ENCODE measurements at regions not wholly inside any gene's neighbourhood (a gene's known extent, or its start where the extent isn't known, plus 50 kb on each side); places are given as distances from the start of the nearest gene placed in this dataset.

DNA sequence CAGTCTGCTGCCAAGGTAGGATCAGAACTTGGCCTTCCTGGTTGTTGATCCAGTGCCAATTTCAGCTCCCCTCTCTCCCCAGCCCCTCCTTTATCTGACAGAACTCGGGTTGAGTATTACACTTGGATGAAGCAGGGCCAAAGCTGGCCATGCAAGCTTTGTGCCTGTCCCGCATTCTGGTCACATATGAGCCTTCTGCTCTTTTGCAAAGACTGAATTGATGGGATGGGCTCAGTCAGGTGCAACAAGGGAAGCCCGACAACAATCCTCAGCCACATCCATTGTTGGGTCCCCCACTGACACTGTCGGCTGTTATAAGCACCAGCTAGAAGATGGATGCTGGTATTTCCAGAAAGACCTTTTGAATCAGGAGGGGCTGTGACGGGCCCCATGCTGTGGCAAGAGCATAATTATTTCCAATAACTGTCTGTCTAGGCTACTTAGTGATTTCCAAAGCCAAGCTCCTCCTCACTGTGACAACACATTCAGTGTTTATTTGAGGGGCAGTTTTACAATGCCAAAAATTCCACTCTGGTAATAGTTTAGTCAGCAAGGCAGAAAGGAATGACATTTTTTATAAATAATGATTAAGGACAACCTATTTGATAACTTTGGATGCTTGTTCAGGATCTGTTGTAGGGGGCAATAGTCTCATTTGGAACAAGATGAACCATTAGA is 146.8 kb upstream of the FRMD4B start:
- DNase-seq (ENCODE audit: low spot score): no peak

DNA sequence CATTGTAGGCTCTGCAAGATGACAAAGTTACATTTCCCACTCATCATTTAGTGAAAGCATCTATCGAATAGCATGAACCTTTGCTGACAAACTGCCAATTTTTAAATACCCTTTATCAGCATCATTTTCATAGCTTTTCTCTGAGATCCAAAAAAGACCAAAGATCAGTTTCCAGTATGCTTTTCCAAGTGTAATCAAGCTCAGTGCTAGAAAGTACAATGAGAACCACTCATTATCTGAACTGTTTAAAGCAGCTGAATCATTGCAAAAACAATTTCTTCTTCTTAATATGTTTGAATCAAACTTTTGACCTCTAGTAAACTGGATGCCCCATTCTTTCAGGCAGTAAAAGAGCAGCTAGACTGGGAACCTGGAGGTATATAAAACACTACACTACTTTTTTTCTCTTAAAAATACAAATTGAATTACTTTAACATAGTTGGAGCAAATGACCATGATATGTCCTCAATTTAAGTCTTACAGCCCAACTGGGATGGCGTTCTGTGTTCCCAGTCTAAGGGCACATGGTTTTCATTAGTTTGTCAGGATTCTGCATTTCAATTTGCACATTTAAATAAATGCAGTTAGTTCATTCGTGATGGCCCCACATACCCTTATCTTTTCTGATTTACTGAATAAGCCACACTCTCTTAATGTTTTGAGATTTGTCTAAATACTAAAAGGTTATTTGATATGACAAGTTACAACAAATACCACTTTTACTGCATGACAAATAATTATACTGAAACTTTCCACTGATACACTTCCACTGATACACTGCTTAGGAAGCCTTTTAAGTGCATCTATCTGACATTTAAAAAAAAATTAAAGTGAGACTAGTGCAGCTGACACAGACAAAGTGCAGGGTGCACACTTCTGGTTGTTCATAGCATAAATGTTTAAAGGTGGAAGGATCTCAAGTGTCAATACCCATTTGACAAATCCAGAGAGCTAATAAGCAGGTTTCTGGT is 146.0 kb upstream of the FRMD4B start:
- DNase-seq (ENCODE audit: low spot score): no peak

DNA sequence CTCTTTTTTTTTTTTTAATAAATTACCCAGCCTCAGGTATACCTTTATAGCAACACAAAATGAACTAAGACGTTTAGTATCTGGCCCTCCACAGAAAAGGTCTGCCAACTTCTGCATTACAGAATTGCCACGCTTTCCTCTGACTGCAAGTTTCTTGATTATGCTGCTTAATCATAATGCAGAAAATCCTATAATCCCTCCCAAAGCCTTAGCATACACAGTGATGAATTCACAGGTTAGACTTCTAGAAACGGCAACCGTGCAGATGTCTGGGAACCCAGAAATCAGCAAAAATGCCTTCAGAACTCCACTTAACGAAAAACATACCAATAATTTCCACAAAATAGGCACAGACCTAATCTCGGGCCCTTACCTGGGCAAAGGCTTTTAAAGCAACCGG is 144.7 kb upstream of the FRMD4B start:
- no peak for DNase-seq (ENCODE audit: low spot score)

- no peak for DNase-seq (ENCODE audit: low spot score)
Measured at GRCh38 chr3:69527498-69527897, 141.6 kb upstream of the FRMD4B start.

DNA sequence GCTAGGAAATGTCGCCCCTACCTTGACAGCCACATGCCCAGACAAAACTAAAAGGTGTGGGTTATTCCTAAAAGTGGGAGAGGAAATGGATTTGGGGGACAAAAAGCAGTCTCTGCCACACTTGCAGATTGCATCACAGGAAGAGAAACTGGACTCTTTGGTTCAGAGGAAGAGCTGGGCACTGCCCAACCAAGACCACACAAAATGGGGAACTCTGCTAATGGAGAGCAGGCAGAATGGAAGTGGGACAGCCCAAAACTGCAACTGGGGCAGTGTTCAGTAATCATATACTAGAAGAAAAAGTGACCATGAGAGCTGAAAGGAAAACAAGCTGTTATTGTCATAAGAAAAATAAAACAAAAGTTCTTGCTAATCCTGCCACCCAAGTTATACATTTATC is 138.9 kb upstream of the FRMD4B start:
- no peak for DNase-seq (ENCODE audit: low spot score)

DNA sequence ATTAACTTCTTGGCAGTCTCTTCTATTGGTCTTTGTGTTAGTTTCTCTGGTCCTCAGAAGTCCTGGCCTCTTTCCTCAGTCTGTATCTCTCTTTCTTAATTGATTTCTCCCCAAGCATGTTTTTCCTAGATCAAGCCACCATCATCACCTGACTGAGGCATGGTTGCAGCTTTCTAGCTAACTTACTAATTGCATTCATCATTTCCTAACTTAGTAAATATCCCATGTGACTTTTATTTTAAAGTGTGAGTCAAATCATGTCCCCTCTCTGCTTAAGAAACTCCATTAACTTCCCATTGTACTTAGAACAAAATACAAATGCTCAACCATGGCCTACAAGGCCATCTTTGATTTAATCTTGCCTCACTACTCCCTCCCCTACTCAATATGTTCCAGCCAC is 135.4 kb upstream of the FRMD4B start:
- no peak for DNase-seq (ENCODE audit: low spot score)

DNA sequence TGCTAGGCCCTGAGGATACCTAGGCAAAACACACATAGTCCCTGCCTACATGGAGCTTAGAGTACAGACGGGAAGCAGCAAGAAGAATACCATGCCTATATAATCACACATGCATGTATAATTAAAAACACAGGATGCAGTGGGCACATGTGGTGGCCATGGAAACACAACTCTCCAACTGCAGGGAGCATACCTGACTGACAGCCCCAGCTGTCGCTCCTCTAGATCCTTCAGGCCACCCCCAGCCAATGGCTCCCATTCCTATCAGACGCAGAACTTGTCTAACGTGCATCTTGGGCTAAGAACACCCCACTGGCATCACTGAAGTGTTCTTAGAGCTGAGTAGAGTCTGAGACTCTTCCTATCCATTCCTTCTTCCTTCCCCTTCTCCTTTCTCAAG is 125.5 kb upstream of the FRMD4B start:
- no peak for DNase-seq (ENCODE audit: low spot score)

- DNase-seq (ENCODE audit: low spot score): no peak
Measured at GRCh38 chr3:69510481-69511030, 124.7 kb upstream of the FRMD4B start.

- no peak for DNase-seq (ENCODE audit: low spot score)
Measured at GRCh38 chr3:69509288-69509687, 123.4 kb upstream of the FRMD4B start.

- DNase-seq (ENCODE audit: low spot score): no peak
Measured at GRCh38 chr3:69505770-69506407, 120.0 kb upstream of the FRMD4B start.

DNA sequence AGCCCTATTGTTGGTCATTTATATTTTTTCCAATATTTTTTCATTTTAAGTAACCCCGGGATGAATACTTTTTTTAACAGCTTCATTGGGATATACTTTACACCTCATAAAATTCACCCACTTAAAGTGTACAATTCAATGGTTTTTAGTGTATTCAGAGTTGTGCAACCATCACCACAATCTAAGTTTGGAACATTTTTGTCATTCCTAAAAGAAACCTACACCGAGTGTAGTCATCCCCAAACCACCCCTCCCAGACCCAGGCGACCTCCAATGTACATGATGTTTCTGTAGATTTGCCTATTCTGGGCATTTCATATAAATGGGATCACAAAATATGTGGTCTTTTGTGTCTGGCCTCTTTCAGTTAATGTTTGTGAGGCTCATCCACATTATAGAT is 118.3 kb upstream of the FRMD4B start:
- DNase-seq (ENCODE audit: low spot score): no peak

GRCh38 chr3:69500604-69501003 is 114.7 kb upstream of the FRMD4B start:
- peak; percentile 68 for DNase-seq (ENCODE audit: low spot score)

DNA sequence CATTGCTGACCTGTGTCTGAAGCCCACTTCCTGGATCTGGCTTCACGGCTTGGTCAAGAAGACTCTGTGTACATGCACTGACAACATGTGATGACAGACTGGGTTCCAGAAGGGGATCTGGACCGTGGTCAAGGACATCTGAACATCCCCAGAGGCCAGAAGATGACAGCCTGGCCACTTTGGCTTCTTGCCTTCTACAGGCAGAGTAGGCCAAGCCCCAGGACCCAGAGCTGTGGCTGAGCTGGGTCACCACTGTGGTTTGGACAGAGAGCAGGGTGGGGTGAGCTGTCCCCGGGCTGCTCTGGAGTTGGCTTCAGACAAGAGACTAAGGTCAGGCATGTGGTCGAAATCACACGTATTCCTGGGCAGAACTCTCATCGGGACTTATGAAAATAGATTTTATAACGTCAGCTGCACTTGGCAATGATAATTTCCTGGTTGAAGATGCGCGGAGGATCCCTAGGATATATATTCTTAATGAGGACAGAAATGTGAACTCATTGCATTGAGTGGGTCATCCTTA is 114.1 kb upstream of the FRMD4B start:
- peak; percentile 69 for DNase-seq (ENCODE audit: low spot score)

DNA sequence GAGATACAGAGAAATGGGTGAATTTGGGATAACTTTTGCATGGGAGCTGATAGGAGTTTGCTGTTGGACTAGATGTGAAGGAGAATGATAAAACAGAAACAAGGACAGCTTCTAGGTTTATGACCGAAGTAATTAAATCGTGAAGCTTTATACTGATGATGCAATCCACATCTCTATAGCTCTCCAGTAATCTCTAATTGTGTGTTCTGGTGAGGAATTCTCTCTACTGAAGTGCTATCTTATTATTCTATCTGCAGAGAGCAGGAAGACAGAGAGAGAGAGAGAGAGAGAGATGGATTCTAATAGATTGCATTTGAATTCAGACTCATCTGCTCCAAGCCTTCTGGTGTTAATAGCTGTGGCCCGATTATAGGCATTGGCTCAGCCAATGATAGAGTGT is 113.5 kb upstream of the FRMD4B start:
- no peak for DNase-seq (ENCODE audit: low spot score)

DNA sequence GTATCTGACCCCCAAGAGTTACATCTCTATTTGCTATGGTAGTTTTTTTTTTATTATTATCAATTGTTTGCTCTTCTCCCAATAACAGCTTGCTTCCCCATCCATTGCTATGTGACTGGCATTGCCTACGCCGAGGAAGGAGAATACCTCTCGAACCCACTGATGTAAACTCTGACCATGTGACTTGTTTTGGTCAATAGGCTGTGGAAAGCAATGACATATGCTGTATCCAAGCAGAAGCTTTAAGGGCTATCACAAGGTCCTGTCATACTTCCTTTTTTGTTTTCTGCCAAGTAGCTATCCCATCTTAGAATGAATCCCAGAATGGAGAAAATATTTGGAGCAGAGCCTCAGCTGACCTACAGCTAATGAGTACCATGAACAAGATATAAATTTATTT is 111.0 kb upstream of the FRMD4B start:
- no peak for DNase-seq (ENCODE audit: low spot score)

DNA sequence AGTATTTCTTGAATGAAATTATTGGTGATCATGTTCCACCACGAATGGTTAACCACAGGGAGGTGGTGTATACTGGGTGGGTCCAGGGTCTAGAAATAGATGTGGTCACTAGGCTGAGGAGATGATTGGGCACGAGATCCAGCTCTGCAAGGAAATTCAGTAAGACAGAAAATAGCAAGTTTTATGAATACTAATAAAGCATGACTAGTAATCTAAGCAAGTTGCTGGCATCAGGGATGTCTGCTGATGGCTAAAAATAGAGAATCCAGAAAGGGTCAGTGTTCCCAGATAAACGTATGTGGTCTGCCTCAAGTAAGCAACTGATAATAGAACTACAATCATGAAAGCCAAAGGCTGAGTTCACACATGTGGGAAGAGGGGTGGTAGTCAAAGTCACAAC is 108.3 kb upstream of the FRMD4B start:
- no peak for DNase-seq (ENCODE audit: low spot score)

- DNase-seq (ENCODE audit: low spot score): no peak
Measured at GRCh38 chr3:69493157-69493556, 107.3 kb upstream of the FRMD4B start.

DNA sequence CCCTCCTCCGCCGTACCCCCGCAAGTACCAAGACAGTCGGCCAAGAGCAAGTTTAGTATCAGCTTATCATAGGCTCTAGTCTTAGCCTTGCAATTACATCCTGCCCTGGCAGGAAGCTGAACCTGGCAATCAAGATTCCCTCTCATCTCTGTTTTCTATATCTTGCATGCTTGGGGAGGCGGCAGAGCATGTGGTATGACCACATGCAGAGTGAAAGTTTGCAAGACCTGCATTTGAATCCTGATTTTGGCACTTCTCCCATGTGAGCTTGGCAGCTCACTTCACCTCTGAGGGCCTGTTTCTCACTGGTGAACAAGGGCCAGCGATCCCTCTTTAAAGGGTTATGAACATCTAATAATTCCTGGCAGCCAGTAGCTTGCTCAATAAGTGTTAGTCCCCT is 106.1 kb upstream of the FRMD4B start:
- DNase-seq (ENCODE audit: low spot score): no peak

DNA sequence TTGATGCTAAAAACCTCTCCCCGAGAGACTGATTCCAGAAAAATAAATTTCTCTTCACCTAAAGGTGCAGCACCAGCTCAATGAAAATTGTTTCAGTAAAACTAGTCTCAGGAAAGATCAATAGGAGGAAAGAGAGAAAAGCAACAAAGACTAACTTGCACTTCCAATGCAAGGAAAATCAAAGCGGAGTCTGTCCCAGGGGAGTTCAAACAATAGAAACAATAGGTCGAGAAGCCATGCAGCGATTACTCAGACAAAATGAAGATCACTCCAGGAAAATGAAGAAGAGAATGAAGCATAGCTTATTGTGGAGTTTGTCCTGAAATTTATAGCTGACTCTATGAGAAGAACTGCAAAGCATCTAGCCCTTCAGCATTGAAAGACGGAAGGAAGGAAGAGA is 105.1 kb upstream of the FRMD4B start:
- no peak for DNase-seq (ENCODE audit: low spot score)

DNA sequence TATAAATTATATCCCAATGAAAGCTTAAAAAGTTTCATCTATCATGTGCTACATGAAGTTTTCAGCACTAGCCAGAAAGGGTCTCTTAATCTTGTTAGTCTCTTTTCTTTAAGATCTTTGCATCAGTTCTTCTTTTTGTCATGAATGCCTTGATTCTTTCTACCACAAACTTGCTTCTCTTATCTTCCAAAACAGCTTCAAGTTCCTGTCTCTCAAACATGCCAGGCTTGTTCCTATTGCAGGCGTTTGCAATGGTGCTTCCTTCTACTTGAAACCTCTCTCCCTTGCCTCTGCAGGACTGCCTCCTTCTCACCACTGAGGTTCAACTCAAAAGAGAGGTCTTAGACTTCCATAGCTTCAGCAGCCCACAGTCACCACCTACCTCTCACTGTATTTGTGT is 104.3 kb upstream of the FRMD4B start:
- DNase-seq (ENCODE audit: low spot score): peak; percentile 16

GRCh38 chr3:69488026-69488425 is 102.1 kb upstream of the FRMD4B start:
- no peak for DNase-seq (ENCODE audit: low spot score)

- DNase-seq (ENCODE audit: low spot score): no peak
Measured at GRCh38 chr3:69485489-69485888, 99.6 kb upstream of the FRMD4B start.

All from Ammon's horn (tissue), 1 donor.